ENCODE measurements at regions not wholly inside any gene's neighbourhood (a gene's known extent, or its start where the extent isn't known, plus 50 kb on each side); places are given as distances from the start of the nearest gene placed in this dataset.
"Not testable (repeated sequence)": the region's sequence is repeated elsewhere in the genome, so short reads cannot be mapped to it uniquely, and the experiment has no call there.

GRCh38 chr6:48371226-48371625, 260.2 kb upstream of the PTCHD4 start:
- TF ChIP-seq, protein P1, sequence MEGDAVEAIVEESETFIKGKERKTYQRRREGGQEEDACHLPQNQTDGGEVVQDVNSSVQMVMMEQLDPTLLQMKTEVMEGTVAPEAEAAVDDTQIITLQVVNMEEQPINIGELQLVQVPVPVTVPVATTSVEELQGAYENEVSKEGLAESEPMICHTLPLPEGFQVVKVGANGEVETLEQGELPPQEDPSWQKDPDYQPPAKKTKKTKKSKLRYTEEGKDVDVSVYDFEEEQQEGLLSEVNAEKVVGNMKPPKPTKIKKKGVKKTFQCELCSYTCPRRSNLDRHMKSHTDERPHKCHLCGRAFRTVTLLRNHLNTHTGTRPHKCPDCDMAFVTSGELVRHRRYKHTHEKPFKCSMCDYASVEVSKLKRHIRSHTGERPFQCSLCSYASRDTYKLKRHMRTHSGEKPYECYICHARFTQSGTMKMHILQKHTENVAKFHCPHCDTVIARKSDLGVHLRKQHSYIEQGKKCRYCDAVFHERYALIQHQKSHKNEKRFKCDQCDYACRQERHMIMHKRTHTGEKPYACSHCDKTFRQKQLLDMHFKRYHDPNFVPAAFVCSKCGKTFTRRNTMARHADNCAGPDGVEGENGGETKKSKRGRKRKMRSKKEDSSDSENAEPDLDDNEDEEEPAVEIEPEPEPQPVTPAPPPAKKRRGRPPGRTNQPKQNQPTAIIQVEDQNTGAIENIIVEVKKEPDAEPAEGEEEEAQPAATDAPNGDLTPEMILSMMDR (optimal IDR thresholded peaks at IDR 0.05 in 1 of 3, IDR thresholded peaks at IDR 0.05 in 1 of 3, conservative IDR thresholded peaks at IDR 0.05 in 1 of 3; ENCODE audit: extremely low read depth in 1 of 3, insufficient read depth in 2 of 3, low read length in 3 of 3): not testable (repeated sequence)
- TF ChIP-seq EZH2 (IDR thresholded peaks at IDR 0.05; ENCODE audit: low read length): not testable (repeated sequence)

Measured in keratinocyte (primary cell).